HG03378 (cell line): ENCODE measurements at regions not wholly inside any gene's neighbourhood (a gene's known extent, or its start where the extent isn't known, plus 50 kb on each side); places are given as distances from the start of the nearest gene placed in this dataset.
"Not testable (repeated sequence)": the region's sequence is repeated elsewhere in the genome, so short reads cannot be mapped to it uniquely, and the experiment has no call there.

ENCODE experiments used
- ATAC-seq: cut with Tn5 transposase; IDR thresholded peaks from one replicate; pipeline ENCODE4 v1.9.1; 2021; ENCODE audit warnings: mild to moderate bottlenecking, moderate library complexity; ENCODE audit not compliant: unreplicated experiment

DNA sequence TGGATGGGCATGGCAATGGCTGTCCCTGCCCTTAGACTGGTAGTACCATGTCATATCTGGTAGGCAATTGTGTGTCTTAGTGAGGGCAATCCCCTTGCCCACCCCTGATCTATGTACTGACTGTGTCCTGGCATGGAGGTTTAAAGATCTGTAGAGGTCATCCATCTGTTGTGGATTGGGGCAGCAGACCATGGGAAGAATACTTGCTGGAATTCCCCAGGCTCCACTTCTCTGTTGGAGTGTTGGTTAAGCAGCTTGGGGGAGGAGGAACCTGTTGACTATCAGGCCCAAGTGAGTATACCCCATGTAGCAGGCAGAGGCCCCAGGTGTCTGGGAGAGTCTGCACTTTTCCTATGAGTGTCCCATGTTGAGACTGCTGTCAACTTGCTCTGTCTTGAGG lies 246.7 kb upstream of the DIPK2B start:
- ATAC-seq: no peak

DNA sequence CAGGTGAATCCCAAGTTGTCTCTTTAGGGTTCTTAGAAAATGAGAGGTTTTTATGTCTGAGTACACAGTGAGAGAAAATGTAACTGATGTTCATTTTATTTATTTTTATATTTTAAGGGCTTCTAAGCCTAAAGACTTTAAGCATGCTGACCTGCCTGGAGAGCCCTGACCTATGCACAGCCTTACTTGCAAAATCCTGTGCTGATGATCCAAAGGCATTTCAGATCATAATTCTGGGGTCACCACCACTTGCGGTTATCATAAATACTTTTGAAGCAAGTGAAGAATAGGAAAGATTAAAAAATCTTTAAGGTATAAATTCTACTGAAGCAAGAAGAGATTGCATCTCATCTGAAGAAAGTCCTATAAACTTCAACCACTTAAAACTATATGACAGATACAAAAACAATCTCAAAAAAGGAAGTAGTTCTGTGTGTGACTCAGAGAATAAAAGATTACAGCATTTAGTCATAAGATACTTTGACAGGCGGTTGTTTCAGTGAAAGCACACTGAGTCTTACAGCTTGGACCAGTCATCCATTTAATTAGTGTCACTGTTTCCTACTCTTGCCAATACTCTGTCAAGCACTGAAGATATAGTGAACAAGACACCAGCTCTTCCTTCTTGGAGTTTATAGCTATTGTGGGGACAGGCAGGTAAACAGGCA lies 245.2 kb upstream of the DIPK2B start:
- ATAC-seq: no peak

DNA sequence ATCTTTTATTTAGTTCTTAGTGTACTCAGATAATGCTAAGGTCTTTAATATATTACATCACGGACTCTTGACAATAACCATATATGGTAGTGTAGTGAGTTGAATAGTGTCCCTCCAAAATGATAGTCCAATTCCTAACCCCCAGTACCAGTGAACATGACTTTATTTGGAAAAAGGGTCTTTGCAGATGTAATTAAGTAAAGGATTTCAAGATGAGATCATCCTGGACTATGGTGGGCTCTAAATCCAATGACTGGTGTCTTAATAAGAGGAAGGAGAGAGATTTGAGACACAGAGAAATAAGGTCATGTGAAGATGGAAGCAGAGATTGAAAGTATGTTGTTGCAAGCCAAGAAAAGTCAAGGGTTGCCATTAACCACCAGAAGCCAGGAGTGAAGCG lies 236.5 kb upstream of the DIPK2B start:
- ATAC-seq: no peak

DNA sequence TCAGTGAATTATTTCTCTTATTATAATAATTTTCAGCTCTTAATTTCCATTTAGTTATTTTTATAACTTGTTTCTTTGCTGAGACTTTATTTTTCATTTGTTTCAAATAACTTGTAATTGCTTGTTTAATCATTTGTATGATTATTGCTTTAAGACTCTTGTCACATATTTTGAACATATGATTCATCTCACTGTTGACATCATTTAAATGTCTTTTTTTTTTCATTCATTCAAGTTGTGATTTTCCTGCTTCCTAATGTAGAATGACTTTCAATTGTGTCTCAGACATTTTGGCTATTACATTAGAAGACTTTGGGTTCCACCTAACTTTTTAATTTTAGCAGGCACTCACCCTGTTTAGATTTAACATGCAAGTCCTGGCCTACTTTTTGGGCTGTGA lies 234.8 kb upstream of the DIPK2B start:
- no peak for ATAC-seq

DNA sequence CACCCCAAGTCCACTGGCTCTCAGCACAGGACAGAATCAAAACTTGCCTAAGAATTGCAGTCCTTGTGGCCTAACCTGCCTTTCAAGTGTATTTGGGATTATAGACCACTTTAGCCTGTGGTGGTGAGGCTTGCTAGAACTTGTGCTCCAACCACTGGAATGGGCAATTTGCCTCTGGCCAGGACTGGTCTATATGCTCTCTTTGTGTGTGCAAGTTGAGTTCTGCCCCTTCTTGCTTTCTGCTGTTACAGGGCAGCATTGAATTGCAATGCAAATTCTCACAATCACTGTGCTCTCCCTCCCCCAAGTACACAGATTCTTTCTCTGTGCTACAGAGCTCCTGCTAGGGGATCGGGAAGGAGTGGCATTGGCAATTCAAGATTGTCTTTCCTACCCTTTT lies 233.6 kb upstream of the DIPK2B start:
- no peak for ATAC-seq

DNA sequence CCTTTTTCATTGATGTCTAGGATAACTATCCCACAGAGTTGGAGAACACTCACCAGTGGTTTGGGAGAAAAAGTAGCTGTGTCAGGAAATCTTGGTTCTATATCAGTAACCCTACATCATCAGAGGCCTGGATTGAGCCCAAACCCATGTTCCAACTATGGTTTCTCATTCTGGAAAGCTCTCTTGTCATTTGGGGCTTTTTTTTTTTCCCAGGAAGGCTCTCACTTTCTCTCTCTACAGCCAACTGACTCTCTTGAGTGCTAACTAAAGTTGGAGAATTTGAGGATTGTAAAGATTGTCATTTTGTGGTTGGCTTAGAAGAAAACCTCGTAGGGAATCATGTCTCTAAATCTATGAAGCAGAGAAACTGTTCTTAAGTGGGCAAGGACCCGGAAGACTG lies 228.2 kb upstream of the DIPK2B start:
- ATAC-seq: no peak

DNA sequence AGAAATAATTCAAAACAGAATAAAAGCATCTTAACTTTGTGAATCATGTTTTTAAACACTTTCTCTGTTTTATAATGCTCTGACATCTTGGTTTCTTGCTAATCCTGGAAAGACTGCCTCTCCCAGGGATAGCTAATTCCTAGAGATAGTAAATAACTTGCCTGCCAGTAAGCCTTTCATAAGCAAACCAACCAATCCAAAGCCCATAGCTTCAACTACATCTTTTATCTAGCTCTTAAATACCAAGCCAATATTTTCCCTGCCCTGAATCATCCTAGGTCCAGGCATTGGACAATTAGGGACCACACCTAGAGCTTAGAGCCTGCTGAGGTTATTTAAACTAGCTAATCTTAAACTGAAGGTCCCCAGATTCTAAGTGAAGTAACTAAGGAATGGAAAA lies 223.7 kb upstream of the DIPK2B start:
- ATAC-seq: no peak

DNA sequence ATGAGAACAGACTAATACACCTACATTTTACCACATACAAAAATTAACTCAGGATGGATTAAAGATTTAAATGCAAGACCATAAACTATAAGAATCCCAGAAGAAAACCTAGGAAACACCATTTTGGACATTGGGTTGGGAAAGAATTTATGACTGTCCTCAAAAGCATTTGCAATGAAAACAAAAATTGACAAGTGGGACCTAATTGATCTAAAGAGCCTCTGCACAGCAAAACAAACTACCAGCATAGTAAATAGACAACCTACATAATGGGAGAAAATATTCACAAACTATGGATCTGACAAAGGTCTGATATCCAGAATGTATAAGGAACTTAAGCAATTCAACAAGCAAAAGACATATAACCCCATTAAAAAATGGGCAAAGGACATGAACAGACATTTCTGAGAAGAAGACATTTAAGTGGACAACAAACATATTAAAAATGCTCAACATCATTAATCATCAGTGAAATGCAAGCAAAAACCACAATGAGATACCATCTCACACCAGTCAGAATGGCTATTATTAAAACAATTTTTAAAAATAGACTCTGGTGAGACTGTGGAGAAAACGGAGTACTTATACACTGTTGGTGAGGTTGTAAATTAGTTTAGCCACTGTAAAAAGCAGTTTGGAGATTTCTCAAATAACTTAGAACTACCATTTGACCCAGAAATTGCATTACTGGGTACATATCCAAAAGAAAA lies 221.7 kb upstream of the DIPK2B start:
- no peak for ATAC-seq

DNA sequence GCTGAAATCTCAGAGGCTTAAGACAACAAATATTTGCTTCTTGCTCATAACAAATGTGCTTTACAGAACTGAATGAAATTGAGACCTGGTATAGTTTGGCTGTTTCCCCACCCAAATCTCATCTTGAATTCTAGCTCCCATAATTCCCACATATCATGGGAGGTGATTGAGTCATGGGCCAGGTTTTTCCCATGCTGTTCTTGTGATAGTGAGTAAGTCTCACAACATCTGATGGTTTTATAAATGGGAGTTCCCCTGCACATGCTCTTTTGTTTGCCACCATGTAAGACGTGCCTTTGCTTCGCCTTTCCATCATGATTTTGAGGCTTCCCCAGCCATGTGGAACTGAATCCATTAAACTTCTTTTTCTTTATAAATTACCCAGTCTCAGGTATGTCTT lies 221.1 kb upstream of the DIPK2B start:
- ATAC-seq: no peak

DNA sequence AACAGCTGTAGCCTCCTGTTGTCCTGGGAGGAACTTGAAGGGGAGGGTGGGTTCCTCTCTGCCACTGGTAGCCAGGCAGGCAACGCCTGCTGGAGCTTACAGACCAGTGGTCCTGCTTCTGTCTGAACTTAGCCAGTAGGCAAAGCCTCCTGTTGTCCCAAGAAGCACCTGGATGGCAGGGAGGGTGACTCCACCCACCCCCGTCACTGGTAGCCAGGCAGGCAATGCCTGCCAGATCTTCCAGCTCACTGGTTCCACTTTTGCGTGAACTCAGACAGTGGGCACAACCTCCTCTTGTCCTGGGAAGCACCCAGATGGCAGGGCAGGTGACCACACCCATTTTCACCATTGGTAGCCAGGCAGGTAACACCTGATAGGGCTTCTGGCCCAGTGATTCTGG lies 203.5 kb upstream of the DIPK2B start:
- no peak for ATAC-seq

DNA sequence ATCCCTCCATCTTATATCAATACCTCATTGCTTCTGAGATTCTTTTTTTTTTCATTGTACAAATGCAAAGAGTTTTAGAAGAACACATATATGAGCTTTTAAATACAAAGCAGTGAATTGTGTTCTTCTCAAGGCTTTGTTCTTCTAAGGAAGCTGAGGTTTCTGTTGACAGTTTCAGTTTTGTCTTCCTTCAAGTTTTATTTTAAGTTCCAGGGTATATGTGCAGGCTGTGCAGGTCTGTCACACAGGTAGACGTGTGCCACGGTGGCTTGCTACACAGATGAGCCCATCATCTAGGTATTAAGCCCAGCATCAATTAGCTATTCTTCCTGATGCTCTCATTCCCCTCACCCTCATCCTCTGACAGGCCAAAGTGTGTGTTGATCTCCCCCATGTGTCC lies 201.2 kb upstream of the DIPK2B start:
- ATAC-seq: no peak

DNA sequence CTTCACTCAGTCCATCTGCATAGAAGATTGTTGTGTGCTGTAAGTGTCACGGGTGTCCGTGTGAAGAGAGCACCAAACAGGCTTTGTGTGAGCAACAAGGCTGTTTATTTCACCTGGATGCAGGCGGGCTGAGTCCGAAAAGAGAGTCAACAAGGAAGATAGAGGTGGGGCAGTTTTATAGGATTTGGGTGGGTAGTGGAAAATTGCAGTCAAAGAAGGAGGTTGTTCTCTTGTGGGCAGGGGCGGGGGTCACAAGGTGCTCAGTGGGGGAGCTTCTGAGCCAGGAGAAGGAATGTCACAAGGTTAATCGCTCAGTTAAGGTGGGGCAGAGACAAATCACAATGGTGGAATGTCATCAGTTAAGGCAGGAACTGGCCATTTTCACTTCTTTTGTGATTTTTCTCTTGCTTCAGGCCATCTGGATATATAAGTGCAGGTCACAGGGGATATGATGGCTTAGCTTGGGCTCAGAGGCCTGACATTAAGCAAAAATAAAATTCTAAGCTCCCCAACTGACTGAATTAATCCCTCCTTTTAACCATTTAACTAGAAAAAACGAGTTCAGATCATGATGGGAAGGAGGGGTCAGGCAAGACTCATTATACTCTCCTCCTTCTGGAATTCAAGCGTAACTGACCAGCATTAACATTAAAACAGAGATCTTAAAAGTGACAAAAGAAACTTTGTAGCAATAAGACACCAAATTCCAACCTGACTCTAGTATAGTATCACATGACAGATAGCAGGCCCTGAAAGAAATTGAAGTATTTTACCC lies 200.5 kb upstream of the DIPK2B start:
- not testable (repeated sequence) for ATAC-seq

DNA sequence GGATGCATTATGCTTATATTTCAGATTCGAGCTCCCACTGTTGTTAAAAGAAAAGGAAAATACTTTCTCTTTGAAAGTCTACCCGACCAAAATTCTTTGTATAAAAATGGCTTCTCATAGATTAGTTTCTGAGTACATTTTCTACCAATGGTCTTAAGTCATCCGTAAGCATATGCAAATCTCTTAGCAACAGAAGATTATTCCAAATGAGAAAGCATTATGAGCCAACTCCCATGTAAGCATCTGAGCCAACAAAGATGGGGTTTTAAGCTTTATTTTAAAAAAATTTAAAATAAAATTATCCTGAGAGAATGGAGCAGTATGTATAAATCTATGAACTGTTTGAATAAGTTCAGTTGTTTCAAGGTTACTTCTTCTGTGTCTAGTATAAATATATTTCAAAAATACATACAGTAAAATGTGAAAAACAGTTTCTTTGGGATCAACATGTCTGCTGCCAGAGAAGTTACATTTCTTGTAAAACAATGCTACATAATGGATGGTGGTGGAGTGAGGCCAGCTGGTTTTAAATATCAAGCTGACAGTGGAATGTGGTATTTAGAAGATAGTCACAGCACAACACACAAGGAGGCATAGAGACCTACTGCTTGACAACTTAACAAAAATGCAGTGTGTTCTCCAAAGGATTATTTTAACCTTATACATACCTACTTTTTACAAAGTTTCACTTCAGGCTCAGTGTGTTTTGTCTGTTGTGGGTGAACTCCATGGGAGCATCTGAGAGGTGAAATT lies 199.5 kb upstream of the DIPK2B start:
- no peak for ATAC-seq

DNA sequence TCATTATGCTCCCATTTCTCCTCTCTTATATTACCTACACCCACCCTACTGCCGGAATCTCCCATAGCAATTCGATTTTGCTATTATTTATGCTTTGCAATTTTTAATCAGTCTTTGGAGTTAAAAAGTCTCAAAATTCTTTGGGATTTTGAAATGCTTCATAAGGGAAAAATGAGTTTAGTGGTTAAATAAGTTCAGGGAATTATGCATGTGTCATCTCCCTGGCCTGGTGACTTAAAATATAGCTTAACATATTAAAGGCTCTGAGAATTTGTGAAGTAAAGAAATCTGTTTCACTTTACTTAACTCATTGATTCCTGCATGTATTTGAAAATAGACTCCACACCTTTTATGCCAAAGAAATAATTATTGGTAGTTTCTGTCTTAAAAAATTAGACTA lies 185.1 kb upstream of the DIPK2B start:
- ATAC-seq: no peak

DNA sequence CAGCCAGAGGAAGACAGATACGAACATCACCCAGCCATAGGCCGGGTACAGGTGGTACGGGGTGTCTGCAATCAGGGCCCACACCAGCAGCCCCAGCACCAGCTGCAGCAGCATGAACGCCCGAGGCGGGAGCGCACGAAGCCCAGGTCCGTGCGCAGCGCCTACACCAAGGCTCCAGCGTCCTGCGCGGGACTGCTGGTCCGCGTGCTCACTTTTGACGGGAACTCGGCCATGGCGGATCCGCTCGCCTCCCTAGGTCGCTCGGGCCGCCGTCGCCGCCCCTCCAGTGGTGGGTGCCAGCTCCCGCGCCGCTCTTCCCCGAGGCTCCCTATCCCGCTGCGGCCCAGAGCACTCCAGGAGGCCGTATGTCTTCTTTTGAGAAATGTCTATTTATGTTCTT lies 181.2 kb upstream of the DIPK2B start:
- no peak for ATAC-seq

DNA sequence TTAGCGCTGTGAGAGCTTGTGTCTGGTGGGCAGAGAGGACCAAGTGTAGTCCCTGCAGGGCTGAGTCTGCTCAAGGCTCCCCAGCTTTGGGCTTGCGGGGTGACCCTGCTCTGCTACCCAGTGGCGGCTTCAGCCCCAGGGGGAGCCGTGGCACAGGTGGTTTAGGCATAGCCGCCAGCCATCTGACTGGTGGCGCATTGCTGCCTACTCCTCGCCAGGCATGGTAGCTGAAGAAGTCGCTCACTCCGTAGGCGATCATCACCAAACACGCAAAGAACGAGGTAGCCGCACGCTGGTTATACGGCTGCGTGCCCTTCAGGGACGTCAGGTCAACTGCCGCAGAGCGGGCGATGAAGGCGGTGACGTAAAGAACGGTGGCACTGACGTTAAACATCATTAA lies 180.7 kb upstream of the DIPK2B start:
- ATAC-seq: no peak

DNA sequence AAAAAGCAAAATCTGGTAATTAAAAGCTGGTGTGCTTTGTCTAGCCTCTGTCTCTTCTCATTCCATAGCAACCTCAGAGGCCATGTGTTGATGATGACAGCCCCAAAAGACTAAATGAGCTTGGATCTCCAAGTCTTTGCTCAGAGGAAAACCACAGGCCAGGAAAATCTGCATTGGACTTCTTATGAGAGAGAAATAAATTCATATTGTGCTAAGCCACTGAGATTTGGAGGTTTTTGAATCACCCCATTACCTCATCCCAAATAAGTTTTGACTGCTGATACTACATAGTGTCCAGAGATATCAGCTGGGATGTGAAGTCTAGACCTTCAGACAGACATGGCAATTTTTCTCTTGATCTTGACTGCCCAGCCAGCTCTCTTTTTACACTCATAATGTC lies 178.6 kb upstream of the DIPK2B start:
- no peak for ATAC-seq

DNA sequence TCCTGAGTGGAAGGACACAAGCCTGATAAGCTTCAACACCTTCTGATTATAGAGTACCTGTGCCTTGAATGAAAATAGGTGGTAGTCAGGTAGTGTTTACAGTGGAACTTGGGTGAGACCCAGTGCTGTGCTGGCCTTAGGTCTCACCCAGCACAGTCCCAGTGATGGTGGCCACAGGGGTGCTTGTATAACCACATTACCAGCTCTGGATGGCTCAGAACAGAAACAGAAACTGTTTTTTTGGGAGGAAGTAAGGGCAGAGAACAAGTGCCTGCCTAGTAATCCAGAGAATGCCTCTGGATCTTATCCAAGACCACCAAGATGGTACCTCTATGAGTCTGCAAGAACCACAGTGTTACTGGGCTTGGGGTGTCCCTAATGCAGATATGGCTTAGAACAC lies 171.5 kb upstream of the DIPK2B start:
- no peak for ATAC-seq

DNA sequence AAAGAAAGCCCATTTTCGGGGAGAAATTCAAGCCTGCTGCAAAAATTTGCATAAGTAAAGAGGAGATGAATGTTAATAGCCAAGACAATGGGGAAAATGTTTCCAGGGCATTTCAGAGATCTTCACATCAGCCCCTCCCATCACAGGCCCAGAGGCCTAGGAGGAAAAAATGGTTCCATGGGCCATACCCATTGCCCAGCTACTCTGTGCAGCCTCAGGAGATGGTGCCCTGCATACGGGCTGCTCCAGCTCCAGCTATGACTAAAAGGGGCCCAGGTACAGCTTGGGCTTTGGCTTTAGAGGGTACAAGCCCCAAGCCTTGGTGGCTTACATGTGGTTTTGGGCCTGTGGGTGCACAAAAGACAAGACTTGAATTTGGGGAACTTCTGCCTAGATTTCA lies 168.0 kb upstream of the DIPK2B start:
- ATAC-seq: no peak

DNA sequence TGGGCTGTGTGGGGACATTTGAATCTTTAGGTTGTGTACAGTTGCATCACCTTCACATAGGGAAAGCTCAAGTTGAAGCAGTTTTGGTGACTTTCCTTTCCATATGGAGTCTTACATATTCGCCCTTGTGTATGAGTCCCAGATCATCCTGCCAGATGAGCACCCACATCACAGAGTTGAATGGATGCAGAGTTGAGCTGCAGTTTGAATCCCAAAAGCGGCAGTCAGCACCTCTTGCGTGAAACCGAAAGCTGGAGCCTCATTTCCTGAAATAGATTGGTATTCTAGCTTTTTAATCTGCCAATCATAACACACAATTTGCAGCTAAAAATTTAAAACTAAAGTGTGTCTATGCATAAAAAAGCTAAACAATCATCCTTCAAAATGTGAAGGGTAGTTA lies 162.9 kb upstream of the DIPK2B start:
- ATAC-seq: no peak

DNA sequence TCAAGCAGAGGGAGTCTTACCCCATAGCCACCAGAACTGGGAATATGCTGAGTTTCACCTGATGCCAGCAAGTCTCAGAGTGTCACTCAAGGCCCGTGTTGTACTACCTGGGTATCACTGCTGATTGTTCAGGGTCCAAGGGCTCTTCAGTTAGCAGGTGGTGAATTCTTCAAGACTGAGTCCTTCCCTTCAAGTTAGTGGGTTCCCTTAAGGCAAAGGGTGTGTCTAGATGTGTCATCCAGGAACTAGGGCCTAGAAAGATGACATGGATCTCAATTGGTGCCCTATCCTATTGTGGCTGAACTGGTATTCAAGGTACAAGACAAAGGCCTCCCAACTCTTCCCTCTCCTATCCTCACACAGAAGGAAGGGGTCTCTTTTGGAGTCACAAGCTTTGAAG lies 159.9 kb upstream of the DIPK2B start:
- ATAC-seq: no peak
